ENCODE measurements at regions not wholly inside any gene's neighbourhood (a gene's known extent, or its start where the extent isn't known, plus 50 kb on each side); places are given as distances from the start of the nearest gene placed in this dataset.

DNA sequence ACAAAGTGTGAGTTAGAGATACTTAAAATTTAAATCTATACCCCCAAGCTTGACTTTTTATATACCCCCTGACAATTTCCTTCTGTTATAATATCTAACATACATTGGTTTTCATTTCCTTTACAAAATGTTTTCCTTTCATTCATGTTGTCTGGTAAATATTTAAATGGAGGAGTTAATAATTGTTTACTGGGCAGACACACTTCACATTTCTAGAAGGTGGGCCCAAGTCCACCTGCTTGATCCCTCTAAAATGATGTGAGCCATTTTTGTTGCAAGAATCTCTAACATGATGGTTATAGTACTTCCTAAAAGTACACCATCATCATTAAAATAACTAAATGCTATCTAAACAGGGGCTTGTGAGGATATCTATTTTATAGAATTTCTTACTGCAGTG, 155.9 kb downstream of the FAM174A start:
- TF ChIP-seq CTCF (conservative IDR thresholded peaks at IDR 0.05) (no peak), ZFX (IDR thresholded peaks at IDR 0.05) (no peak)

Measured in C4-2B (cell line).